ENCODE measurements at regions not wholly inside any gene's neighbourhood (a gene's known extent, or its start where the extent isn't known, plus 50 kb on each side); places are given as distances from the start of the nearest gene placed in this dataset.
"Not testable (repeated sequence)": the region's sequence is repeated elsewhere in the genome, so short reads cannot be mapped to it uniquely, and the experiment has no call there.

DNA sequence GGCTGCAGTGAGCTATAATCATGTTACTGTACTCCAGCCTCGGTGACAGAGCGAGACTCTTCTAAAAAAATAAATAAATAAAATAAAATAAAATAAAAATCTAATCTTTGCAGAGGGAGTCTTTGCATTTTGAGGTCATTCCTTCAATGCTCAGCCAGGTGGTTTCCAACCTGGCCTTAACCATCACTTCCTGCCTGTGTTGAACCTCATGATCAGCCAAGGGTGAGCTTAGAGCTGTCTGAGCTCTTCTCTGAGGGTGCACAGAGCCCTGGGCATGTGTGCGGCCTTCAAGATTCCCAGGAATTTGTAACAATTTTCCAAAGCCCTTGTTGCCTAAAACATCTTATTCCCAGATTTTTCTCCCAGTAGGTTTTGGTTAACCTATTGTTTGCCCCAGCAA lies 94.3 kb downstream of the KCNJ12 start:
- DNase-seq (ENCODE audit: low read depth in 2 of 2): not testable (repeated sequence)

DNA sequence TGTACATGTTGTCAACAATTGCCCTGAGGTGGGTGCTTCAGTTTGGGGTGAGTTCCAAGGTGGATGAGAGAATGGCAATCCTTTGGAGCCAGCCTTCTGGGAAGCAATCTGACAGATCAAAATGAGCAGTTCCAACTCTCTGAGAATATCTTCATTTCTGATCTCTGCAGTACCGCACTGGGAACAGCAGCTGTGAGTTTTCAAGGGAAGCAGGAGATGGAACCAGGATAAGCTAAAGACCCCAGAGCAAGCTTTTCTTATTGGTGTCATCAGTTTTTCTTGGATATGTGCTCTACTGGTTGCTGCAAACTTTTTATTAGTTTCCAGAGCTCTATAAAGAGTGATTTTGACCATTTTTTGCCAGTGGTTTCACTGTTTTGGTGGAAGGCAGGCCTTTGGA lies 94.7 kb downstream of the KCNJ12 start:
- no peak for DNase-seq (ENCODE audit: low read depth in 2 of 2)

GRCh38 chr17:21474815-21475214 lies 98.7 kb downstream of the KCNJ12 start:
- DNase-seq (ENCODE audit: low read depth in 2 of 2): no peak

DNA sequence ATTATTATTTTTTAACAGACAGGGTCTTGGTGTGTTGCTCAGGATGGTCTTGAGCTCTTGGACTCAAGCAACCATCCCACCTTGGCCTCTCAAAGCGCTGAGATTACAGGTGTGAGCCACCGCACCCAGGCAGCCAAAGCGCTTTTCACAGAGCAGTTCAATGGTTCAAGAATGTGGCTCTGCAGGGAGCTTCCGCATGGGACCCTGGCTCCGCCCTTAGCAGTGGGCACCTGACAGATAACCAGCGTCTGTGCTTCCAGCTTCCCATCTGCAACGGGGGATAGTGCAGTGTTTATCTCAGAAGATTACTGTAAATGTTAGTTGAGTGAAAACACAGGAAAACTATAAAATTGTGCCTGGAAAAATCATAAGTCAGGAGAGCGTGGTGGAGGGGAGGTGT lies 99.4 kb downstream of the KCNJ12 start:
- DNase-seq (ENCODE audit: low read depth in 2 of 2): no peak

- no peak for DNase-seq (ENCODE audit: low read depth in 2 of 2)
Measured at GRCh38 chr17:21476867-21477266, 100.7 kb downstream of the KCNJ12 start.

DNA sequence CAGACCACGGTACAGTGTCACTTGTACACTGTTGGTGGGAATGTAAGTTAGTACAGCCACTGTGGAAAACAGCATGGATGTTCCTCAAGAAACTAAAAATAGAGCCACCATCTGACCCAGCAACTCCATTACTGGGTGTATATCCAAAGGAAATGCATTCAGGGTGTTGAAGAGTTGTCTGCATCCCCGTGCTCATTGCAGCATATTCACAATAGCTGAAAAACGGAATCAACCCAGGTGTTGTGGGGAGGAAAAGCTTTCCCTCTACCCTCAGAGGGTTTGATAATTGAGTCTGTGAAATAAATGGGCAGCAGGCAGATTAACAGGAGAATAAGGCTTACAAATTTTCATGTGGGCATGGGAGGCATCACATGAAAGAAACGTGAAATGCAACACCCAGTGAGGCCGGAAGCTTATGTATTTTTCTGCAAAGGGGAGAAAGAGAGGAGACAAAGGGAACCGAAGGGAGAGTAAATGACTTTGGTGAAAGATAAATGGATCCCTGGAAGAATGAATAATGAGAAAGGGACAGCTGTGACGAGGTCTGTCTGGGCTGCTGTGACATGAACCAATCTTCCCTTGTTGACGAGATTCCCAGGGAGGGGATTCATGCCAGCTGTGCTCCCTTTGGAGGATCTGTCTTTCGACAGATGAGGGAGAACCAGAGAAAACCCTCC lies 106.2 kb downstream of the KCNJ12 start:
- no peak for DNase-seq (ENCODE audit: low read depth in 2 of 2)

DNA sequence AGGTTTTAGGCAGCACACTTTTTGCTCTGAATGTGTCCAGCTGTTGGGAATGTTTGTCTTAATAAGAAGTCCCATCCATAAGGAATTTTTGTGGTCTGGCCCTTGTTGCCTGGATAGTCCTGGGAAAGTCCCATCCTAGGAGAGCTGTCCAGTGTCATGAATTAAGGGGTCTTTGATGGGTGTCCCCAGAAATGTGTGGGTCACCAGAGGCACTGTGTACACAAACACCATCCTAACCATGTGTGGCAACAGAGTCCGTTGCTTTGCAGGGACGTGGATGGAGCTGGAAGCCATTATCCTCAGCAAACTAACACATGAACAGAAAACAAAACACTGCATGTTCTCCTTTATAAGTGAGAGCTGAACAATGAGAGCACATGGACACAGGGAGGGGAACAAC lies 111.9 kb downstream of the KCNJ12 start:
- DNase-seq (ENCODE audit: low read depth in 2 of 2): not testable (repeated sequence)

DNA sequence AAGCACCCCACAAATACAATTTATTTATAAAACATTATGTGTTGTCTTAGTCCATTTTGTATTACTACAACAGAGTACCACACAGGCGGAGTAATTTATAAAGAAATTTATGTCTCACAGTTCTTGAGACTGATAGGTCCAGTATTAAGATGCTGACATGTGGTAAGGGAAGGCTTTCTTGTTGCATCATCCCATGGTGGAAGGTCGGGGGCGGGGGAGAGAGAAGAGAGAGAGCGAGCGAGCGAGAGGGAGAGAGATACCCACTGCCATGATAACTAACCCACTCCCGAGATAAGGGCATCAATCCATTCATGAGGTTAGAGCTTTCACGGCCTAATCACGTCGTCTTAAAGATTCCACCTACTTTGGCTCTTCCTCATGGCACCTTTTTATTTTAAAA lies 117.8 kb downstream of the KCNJ12 start:
- no peak for DNase-seq (ENCODE audit: low read depth in 2 of 2)

DNA sequence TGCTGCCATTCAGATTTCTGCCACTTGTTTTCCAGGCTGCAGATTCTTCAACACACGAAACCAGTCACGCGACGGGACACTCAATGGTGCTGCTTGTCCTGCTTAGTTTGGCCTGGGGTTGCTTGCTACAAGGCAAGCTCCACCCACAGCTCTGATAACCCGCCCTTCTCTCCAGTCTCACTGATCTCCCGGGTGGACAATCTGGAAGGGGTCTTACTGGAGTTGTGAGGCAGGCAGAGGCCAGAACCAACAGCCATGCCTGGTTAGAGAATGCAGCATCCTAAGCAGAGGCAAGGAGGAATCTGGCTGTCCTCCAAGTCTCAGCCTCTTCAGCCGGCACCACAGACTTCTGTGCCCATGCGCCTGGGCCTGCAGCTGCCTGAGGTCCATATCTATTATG lies 119.1 kb downstream of the KCNJ12 start:
- no peak for DNase-seq (ENCODE audit: low read depth in 2 of 2)

DNA sequence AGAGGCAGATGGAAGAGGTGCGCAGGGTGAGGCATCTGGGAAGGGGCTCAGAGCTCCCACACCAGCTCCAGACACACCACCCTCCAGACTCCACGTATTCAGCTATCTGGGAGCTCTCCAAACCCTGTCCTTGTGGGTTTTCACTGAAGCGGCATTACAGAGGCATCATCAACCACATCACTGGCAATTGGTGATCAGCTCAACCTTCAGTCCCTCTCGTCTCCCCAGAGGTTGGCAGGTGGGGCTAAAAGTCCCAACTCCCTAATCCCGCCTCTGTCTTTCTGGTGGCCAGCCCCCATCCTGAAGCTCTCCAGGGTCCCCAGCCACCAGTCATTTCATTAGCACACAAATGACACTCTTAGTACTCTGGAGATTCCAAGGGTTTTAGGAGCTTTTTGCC lies 123.9 kb downstream of the KCNJ12 start:
- no peak for DNase-seq (ENCODE audit: low read depth in 2 of 2)

GRCh38 chr17:21501927-21502700 lies 126.0 kb downstream of the KCNJ12 start:
- DNase-seq (ENCODE audit: low read depth in 2 of 2): not testable (repeated sequence)

DNA sequence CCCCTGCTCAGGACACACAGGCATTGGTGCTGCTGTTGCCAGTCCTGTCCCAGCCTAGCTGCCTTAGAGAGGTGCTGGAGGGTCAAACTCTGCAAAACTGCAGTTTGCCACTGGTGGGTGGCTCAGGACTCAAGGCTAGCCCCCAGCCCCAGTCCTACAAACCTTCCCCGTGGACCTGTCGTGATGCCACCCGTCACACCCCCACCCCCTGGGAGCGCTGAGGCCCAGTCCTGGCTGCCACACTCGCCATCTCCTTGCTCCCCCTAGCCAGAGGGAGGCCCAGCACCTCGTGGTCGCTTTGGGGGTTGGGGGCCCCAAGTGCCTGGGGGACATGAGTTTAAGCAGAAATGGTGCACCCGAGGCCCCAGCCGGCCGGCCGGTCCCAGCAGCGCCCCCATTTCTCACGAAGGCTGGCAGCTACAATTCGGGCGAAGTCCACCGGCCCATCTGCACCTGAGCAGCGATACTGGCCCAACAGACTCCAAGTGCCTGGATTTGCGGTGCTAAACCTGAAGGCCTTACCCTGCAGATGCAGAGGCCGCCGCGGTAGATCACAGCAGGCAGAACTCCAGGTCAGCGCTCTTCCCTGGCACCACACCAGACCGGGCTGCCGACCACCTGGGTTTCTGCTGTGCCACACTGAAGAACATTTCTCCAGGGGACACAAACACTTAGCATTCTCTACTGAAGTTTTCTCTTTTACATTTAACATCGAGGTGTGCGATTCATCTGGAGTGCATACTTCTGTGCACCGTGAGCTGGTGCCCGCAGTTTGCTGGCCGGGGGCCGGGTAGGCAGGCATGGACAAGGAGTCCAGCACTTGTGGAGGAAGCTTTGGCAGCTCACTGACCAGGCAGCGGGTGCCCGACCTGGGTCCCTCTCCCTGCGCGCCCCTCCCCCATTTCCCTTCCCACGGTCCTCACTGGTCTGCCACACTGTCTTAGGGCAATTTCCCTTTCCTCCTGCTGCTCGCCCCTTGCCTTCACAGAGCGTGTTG lies 130.0 kb downstream of the KCNJ12 start:
- no peak for DNase-seq (ENCODE audit: low read depth in 2 of 2)

DNA sequence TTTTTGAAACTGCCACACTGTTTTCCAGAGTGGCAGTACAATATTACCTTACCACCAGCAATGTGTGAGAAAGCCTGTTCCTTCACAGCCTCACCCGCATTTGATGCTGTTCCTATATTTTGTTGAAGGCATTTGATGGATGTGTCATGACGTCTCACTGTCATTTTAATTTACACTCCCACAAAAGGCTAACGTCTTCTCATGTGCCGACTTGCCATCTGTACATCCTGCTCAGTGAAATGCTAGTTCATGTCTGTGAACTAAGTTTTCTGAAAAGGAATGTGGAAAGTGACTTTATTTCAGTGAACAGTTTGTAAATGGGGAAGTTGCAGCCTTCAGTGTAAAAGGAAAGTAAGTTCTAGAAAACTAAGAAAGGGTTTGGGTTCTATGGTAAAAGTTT lies 131.6 kb downstream of the KCNJ12 start:
- DNase-seq (ENCODE audit: low read depth in 2 of 2): not testable (repeated sequence)

GRCh38 chr17:21508211-21508610 lies 132.1 kb downstream of the KCNJ12 start:
- DNase-seq (ENCODE audit: low read depth in 2 of 2): no peak

DNA sequence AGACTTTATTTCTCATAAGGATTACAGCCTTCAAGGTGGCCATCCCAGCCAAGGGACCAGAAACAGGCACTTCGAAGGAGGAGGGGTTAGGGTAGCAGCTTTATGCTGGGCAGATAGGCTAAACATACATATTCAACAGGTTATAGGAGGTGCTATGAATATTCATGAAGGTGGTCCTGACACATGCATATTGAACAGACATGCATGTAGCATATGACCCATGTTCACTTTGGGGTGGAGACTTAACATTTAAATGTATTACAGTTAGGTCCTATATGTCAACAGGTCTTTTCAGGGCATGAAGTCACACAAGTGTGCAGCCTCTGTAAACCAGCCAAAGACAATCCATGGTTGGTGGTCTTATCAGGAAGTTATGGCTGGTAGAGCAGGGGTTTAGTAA lies 133.2 kb downstream of the KCNJ12 start:
- not testable (repeated sequence) for DNase-seq (ENCODE audit: low read depth in 2 of 2)

DNA sequence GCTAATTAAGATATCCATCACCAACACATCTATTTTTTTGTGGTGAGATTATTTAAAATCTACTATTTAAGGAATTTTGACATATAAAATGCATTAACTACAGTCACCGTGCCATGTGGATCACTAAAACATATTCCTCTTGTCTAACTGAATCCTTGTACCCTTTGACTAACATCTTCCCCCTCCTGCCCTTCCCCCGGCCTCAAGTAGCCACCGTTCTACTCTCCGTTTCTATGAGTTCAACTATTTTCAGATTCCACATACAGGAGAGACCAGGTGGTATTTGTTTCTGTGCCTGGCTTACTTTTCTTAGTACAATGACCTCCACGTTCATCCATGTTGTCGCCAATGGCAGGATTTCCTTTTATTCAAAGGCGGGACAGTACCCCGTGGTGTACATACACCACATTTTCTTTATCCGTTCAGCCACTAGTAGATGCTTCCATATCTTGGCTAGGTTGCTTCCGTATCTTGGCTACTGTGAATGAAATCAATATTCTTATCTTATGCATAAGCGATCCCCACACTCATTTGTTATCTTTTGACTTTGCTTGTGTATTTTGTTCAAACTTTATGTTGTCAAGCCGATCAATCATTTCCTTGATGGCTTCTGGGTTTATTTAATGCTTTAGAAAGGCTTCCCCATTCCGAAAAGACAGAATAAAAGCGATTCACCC lies 134.7 kb downstream of the KCNJ12 start:
- DNase-seq (ENCODE audit: low read depth in 2 of 2): no peak

GRCh38 chr17:21511363-21512195 lies 135.4 kb downstream of the KCNJ12 start:
- DNase-seq (ENCODE audit: low read depth in 2 of 2): peak; percentile 40 to 52

DNA sequence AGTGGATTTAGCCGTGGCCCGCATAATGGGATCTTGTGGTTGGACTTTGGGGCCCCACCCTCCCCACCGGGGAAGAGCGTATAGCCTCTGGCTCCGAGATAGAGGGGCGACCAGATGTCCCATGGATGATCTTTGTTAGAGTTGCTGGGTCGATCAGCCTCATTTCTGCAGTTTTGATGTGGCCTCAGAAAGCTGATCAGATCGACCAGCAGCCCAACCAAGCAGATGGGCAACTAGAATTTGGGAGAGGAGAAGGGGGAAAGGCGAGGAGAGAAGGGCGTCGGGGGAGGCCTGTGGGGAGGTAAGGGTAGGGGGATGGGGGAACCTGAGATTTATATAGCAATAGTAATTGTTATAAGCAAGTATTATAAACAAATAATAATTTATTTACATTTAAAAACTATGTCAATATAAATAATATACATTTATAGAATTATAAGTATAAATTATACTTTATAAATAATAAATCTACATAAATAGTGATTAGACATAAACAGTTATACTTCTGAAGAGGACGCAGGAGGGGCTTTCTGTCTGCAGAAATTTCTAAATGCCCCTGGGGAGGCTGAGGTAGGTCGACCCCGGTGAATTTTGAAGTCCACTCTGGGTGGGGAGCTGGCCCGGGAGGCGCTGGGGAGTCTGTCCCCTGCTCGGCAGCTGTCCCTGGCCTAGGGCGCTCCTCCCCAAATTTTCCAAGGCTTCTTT lies 136.3 kb downstream of the KCNJ12 start:
- no peak for DNase-seq (ENCODE audit: low read depth in 2 of 2)

DNA sequence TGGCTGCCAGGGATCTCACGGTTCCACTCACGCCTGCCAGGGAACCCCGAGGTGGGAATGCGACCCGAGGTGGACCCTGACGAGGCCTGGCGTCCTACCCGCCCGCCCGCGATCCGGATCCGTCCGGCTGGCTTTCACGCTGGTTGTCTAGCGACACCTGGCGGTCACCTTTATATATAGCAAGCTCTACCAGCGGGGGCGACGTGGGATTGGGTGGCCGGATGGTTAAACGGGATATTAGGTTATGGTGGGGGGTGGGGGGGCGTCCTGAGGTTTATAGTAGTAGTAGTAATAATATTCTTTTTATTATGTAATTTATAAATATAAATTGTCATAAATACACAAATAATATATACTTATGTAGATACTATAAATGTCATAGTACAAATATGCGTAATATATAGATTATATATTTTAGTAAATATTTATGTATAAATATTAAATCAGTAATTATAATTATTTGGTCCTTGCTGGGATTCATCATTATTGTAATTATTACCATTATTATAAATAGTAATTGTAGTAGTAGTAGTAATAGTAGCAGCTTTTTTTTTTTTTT lies 136.9 kb downstream of the KCNJ12 start:
- peak; percentile 57 to 68 for DNase-seq (ENCODE audit: low read depth in 2 of 2)

DNA sequence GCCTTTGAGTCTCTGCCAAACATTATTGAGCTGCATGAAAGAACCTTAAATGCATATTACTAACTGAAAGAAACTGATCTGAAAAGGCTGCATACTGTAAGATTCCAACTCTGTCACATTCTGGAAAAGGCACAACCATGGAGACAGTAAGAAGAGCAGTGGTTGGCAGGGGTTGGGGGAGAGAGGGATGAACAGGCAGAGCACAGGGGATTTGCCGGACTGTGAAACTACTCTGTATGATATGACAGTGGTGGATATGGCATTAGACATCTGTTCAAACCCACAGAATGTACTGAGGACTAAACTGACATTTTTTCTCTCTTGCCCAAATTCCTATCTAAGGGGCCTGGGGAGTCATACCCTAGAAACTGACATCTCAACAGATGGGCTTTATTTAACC lies 138.4 kb downstream of the KCNJ12 start:
- DNase-seq (ENCODE audit: low read depth in 2 of 2): not testable (repeated sequence)

Measured in activated CD4-positive, alpha-beta T cell treated with anti-CD3 and anti-CD28 coated beads for 24 hours (primary cell).